GM23338 (cell line): ENCODE measurements at regions not wholly inside any gene's neighbourhood (a gene's known extent, or its start where the extent isn't known, plus 50 kb on each side); places are given as distances from the start of the nearest gene placed in this dataset.

Experiments
- CREB1 ChIP-seq: fragments of 250-450 bp; sonication (Bioruptor Pico); IDR thresholded peaks from 2 replicates; pipeline ENCODE4 v1.5.0; 2020; ENCODE audit warnings: low read depth, mild to moderate bottlenecking, moderate library complexity
- CTCF ChIP-seq, 2 experiments: fragments of 200-600 bp in 1 of 2; sonication (generic) in 1 of 2; conservative IDR thresholded peaks; 2 replicates each; pipeline versions ENCODE4 v1.5.1 to v1.6.1; 2016 to 2017; ENCODE audit warnings: antibody characterized with exemption in 2 of 2, low read depth in 2 of 2, mild to moderate bottlenecking in 2 of 2, moderate library complexity in 1 of 2
- ETS1 ChIP-seq: IDR thresholded peaks from 2 replicates; pipeline ENCODE4 v1.6.1; 2016; ENCODE audit warnings: antibody characterized with exemption
- EZH2 ChIP-seq: fragments of 200-600 bp; sonication (generic); IDR thresholded peaks from one replicate; pipeline ENCODE4 v1.8.0; 2017; ENCODE audit warnings: antibody characterized with exemption, mild to moderate bottlenecking, low read depth; ENCODE audit not compliant: unreplicated experiment
- EZH2phosphoT487 ChIP-seq: fragments of 200-600 bp; sonication (generic); IDR thresholded peaks from one replicate; pipeline ENCODE4 v1.8.1; 2018; ENCODE audit warnings: antibody characterized with exemption; ENCODE audit not compliant: unreplicated experiment
- JUNB ChIP-seq: IDR thresholded peaks from one replicate; pipeline ENCODE4 v1.6.1; 2016; ENCODE audit warnings: antibody characterized with exemption; ENCODE audit not compliant: unreplicated experiment
- NANOG ChIP-seq: IDR thresholded peaks from 2 replicates; pipeline ENCODE4 v1.6.1; 2016; ENCODE audit warnings: antibody characterized with exemption, borderline replicate concordance
- POLR2AphosphoS5 ChIP-seq: IDR thresholded peaks from 2 replicates; pipeline ENCODE4 v1.6.1; 2016; ENCODE audit warnings: antibody characterized with exemption, low read depth
- STAT1 ChIP-seq: IDR thresholded peaks from one replicate; pipeline ENCODE4 v1.6.1; 2016; ENCODE audit warnings: antibody characterized with exemption; ENCODE audit not compliant: unreplicated experiment
- ZNF114 ChIP-seq: fragments of 250-450 bp; sonication (Bioruptor Pico); IDR thresholded peaks from 2 replicates; pipeline ENCODE4 v1.5.0; 2020; ENCODE audit warnings: mild to moderate bottlenecking, moderate library complexity
- ZNF331 ChIP-seq: fragments of 250-450 bp; sonication (Bioruptor Pico); IDR thresholded peaks from 2 replicates; pipeline ENCODE4 v1.5.0; 2020; ENCODE audit warnings: low read depth, mild to moderate bottlenecking, moderate library complexity
- ZNF462 ChIP-seq: fragments of 250-450 bp; sonication (Bioruptor Pico); IDR thresholded peaks from 2 replicates; pipeline ENCODE4 v1.5.0; 2020; ENCODE audit warnings: mild to moderate bottlenecking, moderate library complexity

- TF ChIP-seq ZNF462 (CRISPR knock-in tag) (no peak), CREB1 (CRISPR knock-in tag) (no peak), STAT1 (no peak), NANOG (no peak), CTCF (conservative IDR thresholded peaks at IDR 0.05; ENCODE audit: low read depth in 2 of 2) (no peak), JUNB (no peak), ETS1 (no peak), ZNF114 (no peak), EZH2phosphoT487 (no peak), POLR2AphosphoS5 (no peak), EZH2 (no peak), ZNF331 (CRISPR knock-in tag) (no peak)
These were observed 152.5 kb downstream of the TSN start (continued) for GRCh38 chr2:121907928-121908327.
